HCT116 (cell line): ENCODE measurements at regions not wholly inside any gene's neighbourhood (a gene's known extent, or its start where the extent isn't known, plus 50 kb on each side); places are given as distances from the start of the nearest gene placed in this dataset.

Experiments
- CEBPB ChIP-seq: IDR thresholded peaks from 2 replicates; pipeline ENCODE4 v1.6.1; 2012; ENCODE audit warnings: low read depth
- EZH2 ChIP-seq: fragments of 200-600 bp; sonication (generic); IDR thresholded peaks from 2 replicates; pipeline ENCODE4 v1.6.1; 2017; ENCODE audit warnings: antibody characterized with exemption, mixed run types
- EZH2phosphoT487 ChIP-seq: fragments of 200-600 bp; IDR thresholded peaks from 2 replicates; pipeline ENCODE4 v1.6.1; 2018; ENCODE audit warnings: antibody characterized with exemption, borderline replicate concordance
- POLR2A ChIP-seq: IDR thresholded peaks from 2 replicates; pipeline ENCODE4 v1.7.0; 2011; ENCODE audit warnings: borderline replicate concordance; ENCODE audit not compliant: insufficient read depth, insufficient read length; ENCODE audit errors: extremely low read depth
- ZNF274 ChIP-seq: fragments of 200-500 bp; sonication (Bioruptor generic); IDR thresholded peaks from 2 replicates; pipeline ENCODE4 v1.6.1; 2014; ENCODE audit warnings: mild to moderate bottlenecking, low read depth, low read length, inconsistent platforms
- TF ChIP-seq, protein P1 (sequence below), 3 experiments: fragments of 200-600 bp in 1 of 3; sonication (generic) in 1 of 3; IDR thresholded peaks in 2 of 3; conservative IDR thresholded peaks in 1 of 3; 2 replicates each; pipeline ENCODE4 v1.5.1; 2012 to 2017; ENCODE audit warnings: low read depth in 2 of 3, low read length in 2 of 3, antibody characterized with exemption in 1 of 3, borderline replicate concordance in 1 of 3, control low read depth in 1 of 3, mild to moderate bottlenecking in 1 of 3, mixed read lengths in 1 of 3, mixed run types in 1 of 3, moderate library complexity in 1 of 3; ENCODE audit not compliant: insufficient read depth in 1 of 3
- TF ChIP-seq, protein P2 (sequence below): IDR thresholded peaks from 2 replicates; pipeline ENCODE4 v1.6.1; 2011; ENCODE audit warnings: mild to moderate bottlenecking, low read length, moderate library complexity; ENCODE audit not compliant: insufficient replicate concordance; ENCODE audit errors: extremely low read depth

DNA sequence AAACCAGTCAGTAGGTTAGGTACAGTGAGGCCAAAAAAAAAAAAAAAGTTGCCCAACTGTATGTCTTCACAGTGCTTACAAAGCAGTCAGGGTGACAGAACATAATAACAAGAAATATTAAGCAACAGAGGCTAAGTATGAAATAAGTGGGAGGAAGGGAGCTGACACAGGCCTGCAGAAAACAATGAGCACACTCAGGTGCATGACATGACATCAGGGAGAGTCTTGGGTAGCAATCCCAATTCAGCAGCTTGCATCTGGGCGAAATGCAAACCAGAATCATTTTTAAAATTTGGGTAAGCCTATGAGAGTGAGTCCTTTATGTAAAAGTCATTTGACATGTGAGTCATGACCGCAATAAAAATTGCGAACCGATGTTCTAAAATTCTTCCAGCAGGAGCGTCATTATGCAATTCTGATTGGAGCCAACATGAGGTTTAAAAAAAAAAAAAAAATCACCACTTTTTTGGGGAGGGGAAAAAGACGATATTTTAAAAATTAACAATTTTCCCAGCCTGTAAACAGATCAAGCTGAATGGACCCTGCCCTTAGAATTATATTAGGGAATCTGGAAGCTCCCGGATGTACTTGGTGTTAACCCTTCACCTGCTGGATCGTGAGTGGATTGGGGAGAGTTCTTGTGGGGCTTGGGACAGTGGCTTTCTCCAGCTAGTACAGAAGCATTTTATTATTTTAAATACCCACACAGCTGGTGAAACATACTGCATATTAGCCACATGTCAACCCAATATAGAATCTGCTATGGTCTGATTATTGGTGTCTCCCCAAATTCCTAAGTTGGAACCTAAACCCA lies 127.9 kb downstream of the NPIPB5 start:
- TF ChIP-seq EZH2 (no peak), ZNF274 (no peak), POLR2A (no peak), EZH2phosphoT487 (no peak), CEBPB (no peak)
- TF ChIP-seq, protein P1, sequence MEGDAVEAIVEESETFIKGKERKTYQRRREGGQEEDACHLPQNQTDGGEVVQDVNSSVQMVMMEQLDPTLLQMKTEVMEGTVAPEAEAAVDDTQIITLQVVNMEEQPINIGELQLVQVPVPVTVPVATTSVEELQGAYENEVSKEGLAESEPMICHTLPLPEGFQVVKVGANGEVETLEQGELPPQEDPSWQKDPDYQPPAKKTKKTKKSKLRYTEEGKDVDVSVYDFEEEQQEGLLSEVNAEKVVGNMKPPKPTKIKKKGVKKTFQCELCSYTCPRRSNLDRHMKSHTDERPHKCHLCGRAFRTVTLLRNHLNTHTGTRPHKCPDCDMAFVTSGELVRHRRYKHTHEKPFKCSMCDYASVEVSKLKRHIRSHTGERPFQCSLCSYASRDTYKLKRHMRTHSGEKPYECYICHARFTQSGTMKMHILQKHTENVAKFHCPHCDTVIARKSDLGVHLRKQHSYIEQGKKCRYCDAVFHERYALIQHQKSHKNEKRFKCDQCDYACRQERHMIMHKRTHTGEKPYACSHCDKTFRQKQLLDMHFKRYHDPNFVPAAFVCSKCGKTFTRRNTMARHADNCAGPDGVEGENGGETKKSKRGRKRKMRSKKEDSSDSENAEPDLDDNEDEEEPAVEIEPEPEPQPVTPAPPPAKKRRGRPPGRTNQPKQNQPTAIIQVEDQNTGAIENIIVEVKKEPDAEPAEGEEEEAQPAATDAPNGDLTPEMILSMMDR (IDR thresholded peaks at IDR 0.05 in 2 of 3, conservative IDR thresholded peaks at IDR 0.05 in 1 of 3; ENCODE audit: borderline replicate concordance in 1 of 3, insufficient read depth in 1 of 3, low read depth in 2 of 3, low read length in 2 of 3), result no peak
- TF ChIP-seq, protein P2, sequence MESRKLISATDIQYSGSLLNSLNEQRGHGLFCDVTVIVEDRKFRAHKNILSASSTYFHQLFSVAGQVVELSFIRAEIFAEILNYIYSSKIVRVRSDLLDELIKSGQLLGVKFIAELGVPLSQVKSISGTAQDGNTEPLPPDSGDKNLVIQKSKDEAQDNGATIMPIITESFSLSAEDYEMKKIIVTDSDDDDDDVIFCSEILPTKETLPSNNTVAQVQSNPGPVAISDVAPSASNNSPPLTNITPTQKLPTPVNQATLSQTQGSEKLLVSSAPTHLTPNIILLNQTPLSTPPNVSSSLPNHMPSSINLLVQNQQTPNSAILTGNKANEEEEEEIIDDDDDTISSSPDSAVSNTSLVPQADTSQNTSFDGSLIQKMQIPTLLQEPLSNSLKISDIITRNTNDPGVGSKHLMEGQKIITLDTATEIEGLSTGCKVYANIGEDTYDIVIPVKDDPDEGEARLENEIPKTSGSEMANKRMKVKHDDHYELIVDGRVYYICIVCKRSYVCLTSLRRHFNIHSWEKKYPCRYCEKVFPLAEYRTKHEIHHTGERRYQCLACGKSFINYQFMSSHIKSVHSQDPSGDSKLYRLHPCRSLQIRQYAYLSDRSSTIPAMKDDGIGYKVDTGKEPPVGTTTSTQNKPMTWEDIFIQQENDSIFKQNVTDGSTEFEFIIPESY, result no peak
